ENCODE measurements at regions not wholly inside any gene's neighbourhood (a gene's known extent, or its start where the extent isn't known, plus 50 kb on each side); places are given as distances from the start of the nearest gene placed in this dataset.
"Not testable (repeated sequence)": the region's sequence is repeated elsewhere in the genome, so short reads cannot be mapped to it uniquely, and the experiment has no call there.

DNA sequence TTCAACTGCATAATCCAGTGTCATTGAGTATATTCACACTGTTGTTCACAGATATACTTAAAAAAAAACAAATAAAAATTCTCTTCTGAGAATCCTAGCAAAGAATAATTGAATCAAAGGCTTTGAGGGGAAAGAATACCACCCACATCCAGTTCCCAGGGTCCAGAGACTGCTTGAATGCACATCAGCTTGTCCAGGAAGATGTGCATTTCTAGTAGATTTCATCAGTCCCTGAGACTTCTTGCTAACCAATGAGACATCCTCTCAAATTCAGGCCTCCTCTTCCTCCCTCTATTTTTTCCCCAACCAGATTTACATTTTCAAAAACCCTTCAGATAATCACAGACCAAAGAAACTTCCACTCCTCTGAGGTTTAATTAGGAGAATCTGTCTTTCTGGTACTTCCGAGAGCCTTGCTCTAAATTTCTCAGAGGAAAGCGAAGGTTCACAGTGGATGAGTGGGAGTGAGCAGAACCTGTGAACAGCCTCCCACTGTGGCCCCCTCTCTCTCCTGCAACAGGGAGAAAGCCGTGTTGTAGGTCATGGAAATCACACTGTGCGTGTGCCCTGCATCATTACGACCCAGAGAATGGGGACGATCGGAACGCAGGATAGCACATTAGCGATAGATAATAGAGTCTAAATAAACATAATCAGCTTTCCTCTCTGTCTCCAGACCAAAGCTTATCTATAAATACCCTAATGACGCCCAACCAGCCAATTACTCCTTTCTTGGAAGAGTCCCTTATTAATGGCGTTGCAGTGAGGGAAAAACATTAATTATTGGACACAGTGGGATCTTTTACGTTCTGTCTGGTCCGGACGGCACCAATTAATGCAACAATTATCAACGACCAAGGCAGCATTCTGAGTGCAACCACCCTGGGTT is 212.5 kb downstream of the EMX2 start:
- no peak for DNase-seq

DNA sequence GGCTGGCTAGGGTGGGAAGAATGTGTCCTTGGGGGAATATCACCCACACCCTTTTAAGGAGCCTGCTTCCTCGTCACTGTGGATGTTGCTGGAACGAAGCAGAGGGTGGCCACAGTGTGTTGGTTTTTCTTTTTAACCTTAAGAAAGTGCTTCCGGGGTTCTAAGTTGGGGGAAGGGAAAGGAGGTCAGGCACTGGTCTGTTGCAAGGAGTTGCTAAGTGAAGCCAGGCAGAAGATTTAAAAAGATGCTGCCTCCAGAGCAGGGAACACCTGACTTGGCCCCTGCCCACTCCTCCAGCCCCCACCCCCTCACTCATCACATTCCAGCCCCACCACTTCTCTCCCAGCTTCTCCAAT is 213.1 kb downstream of the EMX2 start:
- DNase-seq, result no peak

DNA sequence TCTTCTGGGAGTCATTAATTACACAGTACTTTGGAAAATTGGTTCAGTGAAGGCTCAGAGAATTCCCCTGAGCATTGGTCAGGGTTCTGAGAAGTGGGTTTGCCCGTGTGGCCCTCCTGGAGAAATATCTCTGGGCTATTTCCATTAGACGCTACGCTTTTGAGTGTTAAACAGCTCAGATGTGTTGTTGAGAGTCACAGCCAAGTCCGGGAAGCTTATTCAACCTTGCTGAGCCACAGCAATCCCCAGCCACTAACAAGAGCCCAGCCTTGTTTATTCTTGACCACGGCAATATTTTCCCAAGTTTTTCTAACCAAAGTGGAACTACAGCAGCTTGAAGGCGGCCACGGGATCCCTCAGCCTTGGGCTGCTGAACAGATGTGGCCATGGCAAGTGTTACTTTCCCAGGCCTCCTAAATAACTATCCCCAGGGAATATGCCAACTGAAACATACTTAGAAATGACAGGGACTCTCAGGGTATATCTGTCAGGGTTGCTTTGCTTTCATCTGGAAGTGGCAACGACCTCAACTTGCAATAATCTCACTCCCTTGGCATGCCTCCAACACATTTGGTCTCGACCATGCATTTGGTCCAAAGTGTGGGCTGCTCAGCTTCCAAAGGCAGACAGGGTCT is 214.7 kb downstream of the EMX2 start:
- peak; percentile 51 for DNase-seq

DNA sequence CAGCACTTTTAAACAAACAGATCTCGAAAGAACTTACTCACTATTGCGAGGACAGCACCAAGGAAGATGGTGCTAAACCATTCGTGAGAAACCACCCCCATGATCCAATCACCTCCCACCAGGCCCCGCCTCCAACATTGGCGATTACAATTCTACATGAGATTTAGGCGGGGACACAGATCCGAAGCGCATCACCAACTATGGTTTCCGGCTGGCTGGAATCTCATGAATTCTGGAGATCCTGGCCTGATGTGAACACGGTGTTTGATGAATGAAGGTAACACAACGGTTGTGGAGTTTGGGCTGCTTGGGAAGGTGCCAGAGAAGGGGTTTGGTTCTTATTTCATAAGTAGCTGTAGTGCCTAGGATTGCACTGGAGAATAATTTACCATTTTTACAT is 216.7 kb downstream of the EMX2 start:
- DNase-seq, result no peak

DNA sequence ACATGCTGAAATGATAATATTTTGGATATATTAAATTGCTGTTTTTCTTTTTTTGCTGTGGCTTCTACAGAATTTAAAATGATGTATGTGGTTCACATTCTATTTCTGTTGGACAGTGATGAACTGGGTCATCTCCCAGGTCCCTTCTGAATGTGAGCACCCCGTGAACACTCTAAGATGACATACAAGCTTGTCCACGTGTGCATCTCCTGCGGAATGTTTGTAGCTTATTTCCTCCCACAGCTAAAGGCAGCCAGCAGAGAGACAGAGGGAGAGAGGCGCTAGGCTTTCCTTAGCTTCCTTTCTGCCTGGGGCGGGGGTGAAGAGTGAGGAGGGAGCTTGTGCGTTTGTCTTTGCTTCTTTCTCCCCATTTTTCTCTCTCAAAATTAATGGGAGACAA is 219.1 kb downstream of the EMX2 start:
- no peak for DNase-seq

DNA sequence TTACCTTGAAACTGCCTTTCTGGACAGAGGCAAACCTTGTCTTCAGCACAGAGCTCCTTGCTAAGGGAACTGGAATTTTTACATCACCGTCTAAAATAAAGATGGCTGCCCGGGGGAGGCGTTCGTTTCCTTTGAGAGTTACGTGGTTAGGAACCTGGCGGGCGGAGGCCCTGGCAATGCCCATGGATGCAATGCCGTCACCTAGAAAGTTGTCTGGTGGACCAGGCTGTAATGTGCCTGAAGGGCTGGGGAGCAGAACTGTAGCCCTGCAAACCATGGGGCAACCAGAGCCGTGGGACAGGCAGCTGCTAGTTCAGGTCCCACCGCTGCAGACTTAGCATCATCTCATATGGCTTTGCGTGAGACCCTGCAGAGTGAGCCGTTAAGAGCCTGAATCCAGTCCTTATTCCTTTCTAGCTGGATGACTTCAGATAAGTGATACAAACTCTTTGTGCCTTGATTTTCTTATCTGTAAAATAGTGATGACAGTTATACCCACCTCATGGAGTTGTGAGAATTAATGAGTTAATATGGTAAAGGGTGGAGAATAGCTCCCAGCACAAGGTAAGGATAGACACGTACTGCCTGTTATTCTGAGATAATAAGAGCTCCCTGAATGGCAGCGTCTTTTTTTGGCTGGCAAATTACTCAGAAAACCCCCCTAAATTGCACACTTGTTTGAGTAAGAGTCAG is 219.7 kb downstream of the EMX2 start:
- DNase-seq, result no peak

DNA sequence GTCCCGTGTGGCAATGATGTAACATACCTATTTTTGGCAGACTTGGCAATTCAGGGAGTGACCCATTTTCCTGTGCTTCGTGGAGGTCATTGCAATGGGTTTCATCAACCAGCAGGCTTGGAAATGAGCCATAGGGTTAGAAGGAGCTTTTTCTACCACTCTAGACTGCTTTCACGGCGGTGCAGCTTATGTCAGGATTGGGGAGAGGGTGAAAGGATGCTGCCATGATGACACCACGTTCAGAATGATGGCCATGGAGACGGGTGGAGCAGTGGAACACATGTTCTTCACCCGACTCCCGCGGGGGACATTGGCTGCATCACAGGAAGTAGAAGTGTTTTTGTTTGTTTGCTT is 220.2 kb downstream of the EMX2 start:
- DNase-seq, result no peak

DNA sequence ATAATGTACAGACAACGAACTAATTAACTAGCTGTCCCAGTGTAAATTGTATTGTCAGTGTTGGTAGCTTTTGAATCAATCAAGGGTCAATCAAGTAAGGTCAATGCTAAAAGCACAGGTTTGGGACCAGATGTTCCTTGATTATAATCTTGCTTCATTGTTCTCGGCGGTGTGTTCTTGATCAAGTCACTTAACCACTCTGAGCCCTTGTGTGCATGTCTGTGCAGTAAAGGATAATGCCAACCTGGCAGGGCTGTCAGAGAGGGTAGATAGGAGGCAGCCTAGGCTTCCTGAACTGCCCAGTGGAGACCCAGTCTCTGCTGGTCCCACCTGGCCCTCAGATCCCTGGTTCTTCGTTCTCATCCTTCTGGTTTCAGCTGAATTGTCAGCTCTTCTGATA is 221.0 kb downstream of the EMX2 start:
- no peak for DNase-seq

DNA sequence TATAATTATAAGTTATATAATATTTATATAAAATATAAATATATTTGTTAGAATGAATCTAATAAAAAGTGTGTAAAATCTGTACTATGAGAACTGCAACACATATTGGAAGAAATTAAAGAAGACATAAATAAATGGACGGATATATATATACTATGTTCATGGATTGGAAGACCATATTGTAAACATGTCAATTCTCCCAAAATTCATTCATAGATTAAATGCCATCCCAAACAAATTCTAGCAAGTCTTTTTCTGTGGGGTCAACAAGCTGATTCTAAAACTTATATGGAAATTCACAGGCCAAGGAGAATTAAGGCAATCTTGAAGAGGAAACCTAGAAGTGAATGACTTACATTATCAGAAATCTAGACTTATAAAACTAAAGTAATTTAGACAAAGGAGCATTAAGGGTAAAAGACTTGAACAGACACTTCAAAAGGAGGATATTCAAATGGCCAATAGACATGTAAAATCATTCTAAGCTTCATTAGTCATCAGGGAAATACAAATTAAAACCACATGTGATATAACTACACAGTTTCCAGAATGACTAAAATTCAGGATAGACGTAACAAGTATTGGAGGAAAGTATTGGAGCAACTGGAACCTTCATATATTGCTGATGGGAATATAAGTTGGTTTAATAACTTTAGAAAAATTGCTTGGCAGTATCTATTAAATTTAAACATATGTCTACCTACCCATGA is 225.9 kb downstream of the EMX2 start:
- DNase-seq, result no peak

DNA sequence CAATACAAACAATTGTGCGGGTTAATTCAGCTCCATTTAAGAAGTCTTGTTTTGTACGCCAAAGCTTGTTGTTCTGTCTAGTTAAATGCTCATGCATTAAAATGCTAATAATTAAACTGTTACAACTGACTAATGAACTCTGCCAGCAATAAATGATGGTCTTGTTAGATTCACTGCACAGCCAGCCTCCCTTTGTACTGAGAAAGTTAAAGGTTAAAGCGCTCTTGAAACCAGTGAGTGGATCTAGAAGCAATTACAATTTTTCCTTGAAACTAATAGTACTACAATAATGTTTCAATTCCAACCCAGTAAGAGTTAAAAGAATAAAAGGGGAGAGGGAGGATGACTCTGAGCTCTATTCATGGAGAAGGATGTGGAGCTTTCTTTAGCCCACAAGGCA is 233.0 kb downstream of the EMX2 start:
- DNase-seq, result no peak

DNA sequence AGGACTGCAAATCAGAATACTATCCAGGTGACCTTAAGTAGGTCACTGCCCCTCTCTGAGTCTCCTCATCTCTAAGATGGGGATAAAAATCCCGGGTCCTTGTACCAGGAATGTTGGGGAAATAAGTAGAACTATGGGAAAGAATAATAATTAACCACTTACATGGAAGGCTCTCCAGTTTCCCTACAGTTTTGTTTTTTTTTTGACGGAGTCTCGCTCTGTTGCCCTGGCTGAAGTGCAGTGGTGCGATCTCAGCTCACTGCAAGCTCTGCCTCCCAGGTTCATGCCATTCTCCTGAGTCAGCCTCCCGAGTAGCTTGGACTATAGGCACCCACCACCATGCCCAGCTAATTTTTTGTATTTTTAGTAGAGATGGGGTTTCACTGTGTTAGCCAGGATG is 234.7 kb downstream of the EMX2 start:
- DNase-seq, result not testable (repeated sequence)

DNA sequence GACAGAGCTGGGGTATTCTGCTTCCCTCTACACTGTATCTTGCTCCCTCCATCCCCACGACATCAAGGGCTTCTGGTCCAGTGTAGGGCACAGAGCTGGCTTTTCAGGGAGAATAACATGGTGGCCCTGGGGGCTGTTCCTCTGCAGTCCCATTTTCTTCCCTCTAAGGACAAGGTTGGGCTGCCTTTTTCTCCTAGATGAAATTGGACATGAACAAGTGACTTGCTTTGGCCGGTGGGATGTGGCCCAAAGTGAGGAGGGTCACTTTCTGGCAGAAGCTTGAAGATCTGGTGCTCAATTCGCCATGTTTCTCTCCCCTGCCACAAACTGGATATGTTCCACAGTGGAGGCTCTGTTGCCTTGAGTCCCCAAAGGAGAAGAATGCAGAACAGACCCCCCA is 235.7 kb downstream of the EMX2 start:
- DNase-seq, result no peak

DNA sequence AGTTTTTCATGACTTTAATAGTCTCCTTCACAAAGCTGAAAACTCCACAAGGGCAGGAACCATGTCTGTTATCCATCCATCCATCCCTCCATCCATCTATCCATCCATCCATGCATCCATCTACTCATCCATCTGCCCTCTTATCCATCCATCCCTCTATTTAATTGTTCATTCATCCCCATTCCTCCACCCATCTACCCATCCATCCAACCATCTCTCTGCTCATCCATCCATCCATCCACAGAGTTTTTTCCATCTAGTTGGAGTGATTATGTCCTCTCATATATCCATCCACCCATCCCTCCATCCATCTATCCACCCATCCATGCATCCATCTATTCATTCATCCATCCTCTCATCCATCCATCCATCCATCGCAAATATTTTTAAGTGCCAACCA is 237.9 kb downstream of the EMX2 start:
- no peak for DNase-seq

DNA sequence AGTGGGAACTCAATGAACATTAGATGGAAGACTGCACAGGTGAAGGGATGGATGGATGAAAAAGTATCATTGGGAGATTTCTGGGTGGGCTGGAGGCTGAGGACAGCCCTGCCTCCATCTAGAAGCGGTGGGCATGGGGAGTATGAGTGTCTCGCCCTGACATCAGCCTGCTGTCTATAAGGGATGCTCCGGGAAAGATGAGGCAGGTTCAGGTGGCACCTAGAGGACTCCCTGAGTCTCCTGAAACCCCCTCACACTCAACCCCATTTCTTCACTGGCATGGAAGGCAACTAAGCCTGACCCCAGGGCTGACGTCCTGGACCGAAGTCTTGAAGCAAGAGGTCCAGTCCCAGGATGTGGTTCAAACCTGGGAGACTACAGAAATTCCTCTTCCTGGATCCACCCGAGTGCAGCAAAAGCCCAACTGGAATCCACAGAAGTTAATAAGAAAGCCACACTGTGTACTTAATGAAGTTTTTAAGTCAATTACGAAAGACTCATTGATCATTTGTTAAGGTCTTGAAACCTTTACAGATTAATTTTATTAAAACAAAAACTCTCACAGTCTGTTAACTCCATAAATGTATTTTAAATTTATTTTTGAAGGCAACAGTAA is 238.8 kb downstream of the EMX2 start:
- no peak for DNase-seq

DNA sequence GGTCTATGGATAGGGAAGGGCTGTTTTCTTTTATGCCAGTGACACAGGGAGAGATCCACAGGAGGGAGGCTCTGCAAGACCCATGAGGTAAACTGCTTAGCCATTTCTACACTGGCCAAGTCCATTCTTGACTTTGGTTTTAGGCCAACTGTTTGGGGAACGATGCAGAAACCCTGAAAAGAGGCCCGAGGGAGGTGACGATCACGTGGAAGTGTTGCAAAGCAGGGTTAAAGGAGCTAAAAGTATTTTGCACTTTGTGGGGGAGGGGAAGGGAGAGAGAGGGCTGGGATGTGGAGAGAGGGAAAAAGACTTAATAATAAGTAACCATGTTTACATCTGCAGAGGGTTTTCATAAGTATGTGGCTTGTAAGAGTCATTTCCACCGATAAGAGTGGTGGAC is 239.7 kb downstream of the EMX2 start:
- no peak for DNase-seq

DNA sequence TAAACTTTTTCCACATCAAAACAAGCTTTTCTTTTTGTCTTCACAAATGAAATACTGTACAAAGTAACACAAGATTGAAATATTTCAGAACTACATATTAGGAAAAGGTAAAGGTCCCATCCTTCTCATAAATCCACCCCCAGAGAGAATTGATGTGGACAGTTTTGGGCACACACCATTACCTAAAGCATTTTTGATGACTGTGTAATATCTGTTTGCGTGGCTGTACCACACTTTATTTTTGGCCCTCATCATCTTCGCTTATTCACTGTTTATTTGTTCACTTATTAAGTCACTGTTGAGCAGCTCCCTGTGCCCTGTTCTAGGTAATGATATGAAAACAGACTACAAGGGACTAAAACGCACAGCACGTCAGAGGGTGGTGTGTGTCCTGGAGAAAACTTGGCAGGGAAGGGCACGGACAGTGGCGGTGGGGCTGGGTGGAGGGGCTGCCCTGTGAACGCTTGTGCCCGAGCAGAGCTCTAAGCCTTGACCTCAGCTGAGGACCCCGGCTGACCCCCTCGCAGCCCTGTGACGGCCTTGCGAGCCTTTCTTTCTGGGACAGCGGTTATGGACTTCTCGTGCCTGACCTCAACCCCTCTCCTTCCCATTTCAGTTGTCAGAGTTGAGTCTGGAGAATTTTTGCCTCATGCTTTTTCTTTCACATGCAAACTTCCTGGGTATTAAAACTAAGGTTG is 241.3 kb downstream of the EMX2 start:
- DNase-seq, result no peak

DNA sequence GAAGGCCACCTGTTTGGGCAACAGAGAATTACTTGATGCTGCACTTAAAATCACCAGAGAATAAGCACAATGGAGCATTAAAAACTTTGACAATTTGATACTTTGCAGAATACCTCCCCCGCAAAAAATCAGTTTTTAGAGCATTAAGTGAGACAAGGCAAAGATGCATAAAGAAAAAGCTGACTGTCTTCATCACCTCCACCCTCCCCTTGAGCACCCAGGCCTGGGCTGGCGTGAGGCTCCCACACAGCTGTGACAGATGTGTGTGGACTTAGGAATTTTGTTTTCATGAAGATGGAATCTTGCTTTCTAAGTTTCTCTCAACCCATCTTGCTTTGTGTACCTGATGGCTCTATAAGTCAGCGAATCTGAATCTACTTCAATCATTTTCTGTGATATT is 242.2 kb downstream of the EMX2 start:
- DNase-seq, result no peak

DNA sequence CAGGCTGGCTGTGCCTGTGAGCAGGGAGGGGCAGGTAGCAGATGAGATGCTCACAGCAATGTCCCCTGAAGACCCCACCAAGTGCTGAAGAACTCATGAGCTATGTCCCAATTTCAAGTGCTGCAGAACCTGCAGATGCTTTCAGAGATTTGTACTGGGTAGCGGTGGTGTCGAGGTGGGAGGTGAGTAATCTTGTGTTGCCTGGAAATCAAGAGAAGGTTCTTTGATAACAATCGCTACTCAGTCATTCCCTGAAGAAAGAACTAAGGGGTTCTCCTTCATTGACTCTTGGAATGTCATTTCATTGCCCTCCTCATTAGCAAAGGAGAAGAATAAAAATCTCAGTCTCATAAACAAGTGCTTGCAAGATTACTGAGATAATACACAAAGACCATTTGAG is 246.4 kb downstream of the EMX2 start:
- no peak for DNase-seq

DNA sequence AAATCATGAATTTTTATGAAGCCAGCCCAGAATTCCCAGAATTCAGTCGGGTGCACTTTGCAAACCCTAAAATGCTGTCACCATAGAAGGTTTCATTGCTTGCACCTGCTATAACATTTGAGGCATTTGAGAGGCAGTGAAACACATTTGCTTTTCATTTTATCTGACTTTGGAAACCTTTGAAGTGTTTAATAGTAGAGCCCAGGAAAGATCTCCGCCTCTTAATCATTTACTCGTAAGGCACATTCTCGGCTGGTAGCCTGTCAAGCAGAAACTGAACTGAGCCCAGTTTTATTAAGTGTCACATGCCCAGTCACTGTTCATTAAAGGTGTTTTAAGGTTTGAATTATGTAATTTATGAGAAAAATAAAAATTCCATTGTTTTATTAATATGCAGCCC is 247.6 kb downstream of the EMX2 start:
- no peak for DNase-seq

DNA sequence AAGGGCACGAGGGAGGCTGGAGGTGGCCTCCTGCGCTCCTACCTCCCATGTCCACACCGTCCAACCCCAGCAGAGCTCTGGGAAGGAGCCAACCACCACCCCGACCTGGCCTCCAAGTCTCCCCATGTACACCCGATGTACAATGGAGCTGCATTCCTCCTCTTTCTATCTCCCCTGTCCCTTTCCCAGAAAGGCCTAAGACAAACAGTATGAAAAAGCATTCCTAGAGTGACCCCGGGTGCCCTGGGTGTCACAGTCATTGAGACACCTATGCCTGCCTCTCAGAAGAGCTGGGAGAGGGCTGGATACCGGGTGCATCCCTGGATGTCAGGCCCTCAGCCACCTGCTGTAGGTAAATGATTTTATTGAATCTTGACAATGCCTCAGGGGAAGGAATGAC is 248.1 kb downstream of the EMX2 start:
- DNase-seq, result no peak

DNA sequence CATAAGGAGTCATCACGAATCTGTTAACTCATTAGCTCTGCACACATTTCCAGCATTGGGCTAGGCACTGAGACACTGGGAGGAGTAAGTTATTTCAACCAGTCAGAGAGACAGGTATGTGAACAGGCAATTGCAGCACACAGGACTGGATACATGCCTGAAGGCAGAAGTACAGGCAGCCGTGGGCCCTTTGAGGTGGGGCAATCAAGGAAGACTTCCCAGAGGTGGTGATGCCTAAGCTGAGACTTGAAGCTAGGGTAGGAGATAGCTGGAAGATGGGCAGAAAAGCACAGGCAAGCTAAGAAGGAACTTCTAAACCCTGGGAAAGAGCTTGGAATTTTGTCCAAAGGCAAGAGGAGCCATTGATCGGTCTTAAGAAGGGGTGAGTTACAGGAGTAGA is 249.7 kb downstream of the EMX2 start:
- no peak for DNase-seq

DNA sequence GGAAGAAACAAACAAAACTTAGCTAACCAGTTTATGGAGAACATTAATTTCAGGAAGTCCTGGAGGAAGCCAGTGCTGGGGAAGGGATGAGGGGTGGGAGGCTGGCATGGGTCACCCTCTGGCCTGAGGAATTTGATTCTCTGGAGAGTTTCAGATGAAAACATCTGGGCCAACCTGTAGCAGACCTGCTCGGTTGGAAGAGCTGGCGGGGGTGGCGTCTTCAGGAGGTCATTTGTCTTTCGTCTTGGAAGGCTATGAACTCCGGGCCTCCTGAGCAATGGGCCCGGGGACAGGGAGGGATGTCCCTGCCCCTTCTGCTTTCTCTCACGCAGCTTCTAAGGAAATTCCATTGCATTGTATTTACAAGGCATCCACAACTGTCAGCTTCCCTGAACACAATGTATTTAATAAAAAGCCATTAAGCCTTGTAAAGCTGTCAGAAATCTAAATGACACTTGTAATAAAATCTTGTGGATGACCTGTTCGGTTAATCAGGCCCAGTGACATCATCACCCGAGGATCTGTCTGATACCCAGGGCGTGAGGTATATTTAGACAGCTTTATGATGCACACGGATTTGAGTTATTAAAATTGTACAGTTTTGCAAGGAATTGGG is 250.5 kb downstream of the RAB11FIP2 start:
- no peak for DNase-seq

All from right forelimb (tissue), 1 donor.